Small intestine (tissue), 7 donors: ENCODE measurements at regions not wholly inside any gene's neighbourhood (a gene's known extent, or its start where the extent isn't known, plus 50 kb on each side); places are given as distances from the start of the nearest gene placed in this dataset.

Experiments used
- DNase-seq, 2 donors: peaks; one replicate each; pipeline versions ENCODE4 v3.0.0 to v3.0.0-alpha.2; 2013
- FAIRE-seq: peaks from 2 replicates; lab custom pipeline; 2012; peaks lifted over from hg19 to GRCh38; lab: Jason Lieb, UNC
- H3K27ac ChIP-seq, 3 donors: one replicate each; pipeline ENCODE4 v1.5.1; 2013; ENCODE audit warnings: low read length in 2 of 3, mild to moderate bottlenecking in 2 of 3, control low read depth in 1 of 3, inconsistent platforms in 1 of 3, low read depth in 1 of 3, moderate library complexity in 1 of 3
- H3K27me3 ChIP-seq, 3 donors: one replicate each; pipeline ENCODE4 v1.6.1; 2013; ENCODE audit warnings: low read length in 3 of 3, inconsistent platforms in 1 of 3; ENCODE audit not compliant: control insufficient read depth in 3 of 3, insufficient read depth in 3 of 3
- H3K36me3 ChIP-seq, 3 donors: one replicate each; pipeline ENCODE4 v1.6.1; 2013; ENCODE audit warnings: low read length in 3 of 3, inconsistent platforms in 1 of 3, low read depth in 1 of 3, mild to moderate bottlenecking in 1 of 3, moderate library complexity in 1 of 3; ENCODE audit not compliant: control insufficient read depth in 3 of 3, insufficient read depth in 2 of 3
- H3K4me1 ChIP-seq, 3 donors: one replicate each; pipeline ENCODE4 v1.6.1; 2013; ENCODE audit warnings: low read length in 2 of 3, inconsistent platforms in 1 of 3, low read depth in 1 of 3, mild to moderate bottlenecking in 1 of 3, moderate library complexity in 1 of 3; ENCODE audit not compliant: control insufficient read depth in 3 of 3, insufficient read depth in 2 of 3
- H3K4me3 ChIP-seq, 3 donors: one replicate each; pipeline ENCODE4 v1.5.1; 2013; ENCODE audit warnings: low read length in 3 of 3, control low read depth in 1 of 3, inconsistent platforms in 1 of 3, low read depth in 1 of 3, mild to moderate bottlenecking in 1 of 3, moderate library complexity in 1 of 3
- H3K9me3 ChIP-seq, 2 donors: one replicate each; pipeline ENCODE4 v1.6.1; 2013; ENCODE audit warnings: low read depth in 1 of 2, low read length in 1 of 2; ENCODE audit not compliant: control insufficient read depth in 2 of 2, insufficient read depth in 1 of 2
- donor health status: healthy with polysubstance abuse.
- donor health status: control.
- donor health status: control.
- donor health status: Bipolar disorder and iron deficiency.
- donor health status: healthy.

GRCh38 chr10:24157567-24157966, 51.4 kb upstream of the KIAA1217 start:
- H3K4me3 ChIP-seq: no peak overlapping the region
- DNase-seq (no peak), FAIRE-seq (no peak)
- no peaks in the 10 kb centered on the region for H3K36me3 ChIP-seq
- no peaks in the 10 kb centered on the region for H3K4me1 ChIP-seq
- peaks cover 0 to 5% of the 10 kb centered on the region in 2 donors for H3K9me3 ChIP-seq
- no peaks in the 10 kb centered on the region for H3K27me3 ChIP-seq
- no peak overlapping the region for H3K27ac ChIP-seq
